H9 (cell line): ENCODE measurements at regions not wholly inside any gene's neighbourhood (a gene's known extent, or its start where the extent isn't known, plus 50 kb on each side); places are given as distances from the start of the nearest gene placed in this dataset.

Source experiments
- DNase-seq: peaks from one replicate; pipeline ENCODE4 v3.0.0-alpha.2; 2017
- H2AFZ ChIP-seq: one replicate; pipeline ENCODE4 v1.6.1; 2013; ENCODE audit warnings: mild to moderate bottlenecking, low read length, control low read depth, moderate library complexity
- H2AK5ac ChIP-seq: 2 replicates; pipeline ENCODE4 v1.6.1; 2013; ENCODE audit warnings: low read length, control low read depth, mixed read lengths; ENCODE audit not compliant: insufficient read length
- H2BK120ac ChIP-seq: one replicate; pipeline ENCODE4 v1.6.1; 2013; ENCODE audit warnings: low read depth, mild to moderate bottlenecking, low read length, control low read depth, inconsistent platforms; ENCODE audit not compliant: poor library complexity, severe bottlenecking
- H2BK12ac ChIP-seq: 2 replicates; pipeline ENCODE4 v1.6.1; 2013; ENCODE audit warnings: low read length, control low read depth, mixed read lengths, low read depth; ENCODE audit not compliant: insufficient read length
- H2BK15ac ChIP-seq: 2 replicates; pipeline ENCODE4 v1.6.1; 2013; ENCODE audit warnings: low read depth, low read length, control low read depth
- H2BK20ac ChIP-seq: one replicate; pipeline ENCODE4 v1.6.1; 2013; ENCODE audit warnings: low read depth, mild to moderate bottlenecking, low read length, control low read depth, inconsistent platforms; ENCODE audit not compliant: poor library complexity, severe bottlenecking
- H2BK5ac ChIP-seq: 2 replicates; pipeline ENCODE4 v1.6.1; 2013; ENCODE audit warnings: low read length, control low read depth, mixed read lengths; ENCODE audit not compliant: insufficient read length
- H3K14ac ChIP-seq: 2 replicates; pipeline ENCODE4 v1.6.1; 2013; ENCODE audit warnings: low read length, control low read depth; ENCODE audit not compliant: insufficient read depth
- H3K18ac ChIP-seq: 2 replicates; pipeline ENCODE4 v1.6.1; 2013; ENCODE audit warnings: low read depth, mild to moderate bottlenecking, mixed read lengths, low read length, control low read depth; ENCODE audit not compliant: insufficient read length
- H3K23ac ChIP-seq: 2 replicates; pipeline ENCODE4 v1.6.1; 2013; ENCODE audit warnings: low read length, control low read depth, mixed read lengths, low read depth; ENCODE audit not compliant: insufficient read length
- H3K23me2 ChIP-seq: 2 replicates; pipeline ENCODE4 v1.6.1; 2013; ENCODE audit warnings: low read depth, mild to moderate bottlenecking, mixed read lengths, low read length, control low read depth; ENCODE audit not compliant: insufficient read length, poor library complexity, severe bottlenecking
- H3K27ac ChIP-seq: 2 replicates; pipeline ENCODE4 v1.5.1; 2013; ENCODE audit warnings: low read length, control low read depth, mixed read lengths, low read depth; ENCODE audit not compliant: insufficient read length
- H3K27me3 ChIP-seq: 2 replicates; pipeline ENCODE4 v1.6.1; 2013; ENCODE audit warnings: low read length, control low read depth, inconsistent platforms; ENCODE audit not compliant: insufficient read depth
- H3K4ac ChIP-seq: 2 replicates; pipeline ENCODE4 v1.6.1; 2013; ENCODE audit warnings: low read depth, mild to moderate bottlenecking, control low read depth, inconsistent platforms, low read length, moderate library complexity
- H3K4me1 ChIP-seq: 2 replicates; pipeline ENCODE4 v1.6.1; 2013; ENCODE audit warnings: low read length, control low read depth, inconsistent platforms; ENCODE audit not compliant: insufficient read depth
- H3K4me2 ChIP-seq: 2 replicates; pipeline ENCODE4 v1.6.1; 2013; ENCODE audit warnings: low read length, control low read depth, mixed read lengths; ENCODE audit not compliant: insufficient read length, insufficient read depth
- H3K56ac ChIP-seq: 2 replicates; pipeline ENCODE4 v1.6.1; 2013; ENCODE audit warnings: low read depth, mild to moderate bottlenecking, mixed read lengths, low read length, control low read depth; ENCODE audit not compliant: insufficient read length
- H3K79me1 ChIP-seq: 2 replicates; pipeline ENCODE4 v1.6.1; 2013; ENCODE audit warnings: low read depth, mild to moderate bottlenecking, moderate library complexity, low read length, control low read depth, inconsistent platforms; ENCODE audit not compliant: insufficient read depth, poor library complexity, severe bottlenecking
- H3K79me2 ChIP-seq: 2 replicates; pipeline ENCODE4 v1.6.1; 2013; ENCODE audit warnings: low read length, control low read depth, inconsistent platforms; ENCODE audit not compliant: insufficient read depth
- H3K9ac ChIP-seq: 2 replicates; pipeline ENCODE4 v1.6.1; 2013; ENCODE audit warnings: low read length, control low read depth, mixed read lengths; ENCODE audit not compliant: insufficient read length; ENCODE audit errors: extremely low read depth
- H3K9me3 ChIP-seq: one replicate; pipeline ENCODE4 v1.6.1; 2013; ENCODE audit warnings: low read depth, low read length, inconsistent platforms; ENCODE audit not compliant: control insufficient read depth
- H3T11ph ChIP-seq: one replicate; pipeline ENCODE4 v1.6.1; 2013; ENCODE audit warnings: mild to moderate bottlenecking, low read length, control low read depth, inconsistent platforms
- H4K20me1 ChIP-seq: one replicate; pipeline ENCODE4 v1.6.1; 2013; ENCODE audit not compliant: control insufficient read depth, insufficient read length, insufficient read depth
- H4K5ac ChIP-seq: 2 replicates; pipeline ENCODE4 v1.6.1; 2013; ENCODE audit warnings: low read depth, mild to moderate bottlenecking, mixed read lengths, low read length, control low read depth; ENCODE audit not compliant: insufficient read length
- H4K8ac ChIP-seq: replicated peaks from 2 replicates; pipeline ENCODE4 v1.6.1; 2013; ENCODE audit warnings: low read length, control low read depth, mixed read lengths, low read depth; ENCODE audit not compliant: insufficient read length
- H4K91ac ChIP-seq: 2 replicates; pipeline ENCODE4 v1.6.1; 2013; ENCODE audit warnings: low read depth, mild to moderate bottlenecking, moderate library complexity, mixed read lengths, low read length, control low read depth; ENCODE audit not compliant: insufficient read length
- H3K27ac Mint-ChIP-seq, 3 experiments: 2 replicates in 2 of 3; 3 replicates in 1 of 3; pipeline ENCODE4 v1.8.0; 2020 to 2021; ENCODE audit warnings: mixed read lengths in 3 of 3, mild to moderate bottlenecking in 1 of 3, moderate library complexity in 1 of 3
- H3K27me3 Mint-ChIP-seq: 2 replicates; pipeline ENCODE4 v1.8.0; 2021; ENCODE audit warnings: low read depth, mild to moderate bottlenecking, moderate library complexity, mixed read lengths
- H3K36me3 Mint-ChIP-seq, 3 experiments: 2 replicates in 2 of 3; 3 replicates in 1 of 3; pipeline ENCODE4 v1.8.0; 2020 to 2021; ENCODE audit warnings: low read depth in 3 of 3, mixed read lengths in 3 of 3; ENCODE audit not compliant: insufficient read depth in 1 of 3
- H3K4me1 Mint-ChIP-seq, 2 experiments: 2 replicates each; pipeline ENCODE4 v1.8.0; 2020; ENCODE audit warnings: mixed read lengths in 2 of 2
- H3K4me3 Mint-ChIP-seq, 2 experiments: 2 replicates in 1 of 2; 3 replicates in 1 of 2; pipeline ENCODE4 v1.8.0; 2020 to 2021; ENCODE audit warnings: mild to moderate bottlenecking in 2 of 2, mixed read lengths in 2 of 2, moderate library complexity in 1 of 2
- H3K9me3 Mint-ChIP-seq, 2 experiments: 2 replicates in 1 of 2; 3 replicates in 1 of 2; pipeline ENCODE4 v1.8.0; 2020; ENCODE audit warnings: mild to moderate bottlenecking in 2 of 2, mixed read lengths in 2 of 2, moderate library complexity in 1 of 2
- WGBS: extraction: QIAGEN DNeasy Blood & Tissue Kit; methylation state at CpG from one replicate; pipeline ENCODE4 v1.1.7; 2013; ENCODE audit warnings: missing lambda C conversion rate, low lambda C conversion rate, mixed read lengths; ENCODE audit not compliant: insufficient read length; ENCODE audit errors: extremely low coverage; 5-methylcytosine and 5-hydroxymethylcytosine counted together
- TF ChIP-seq, protein P1 (sequence below): fragments of 200-600 bp; sonication (generic); conservative IDR thresholded peaks from 3 replicates; pipeline ENCODE4 v1.8.0; 2021; ENCODE audit warnings: antibody characterized with exemption, mild to moderate bottlenecking

DNA sequence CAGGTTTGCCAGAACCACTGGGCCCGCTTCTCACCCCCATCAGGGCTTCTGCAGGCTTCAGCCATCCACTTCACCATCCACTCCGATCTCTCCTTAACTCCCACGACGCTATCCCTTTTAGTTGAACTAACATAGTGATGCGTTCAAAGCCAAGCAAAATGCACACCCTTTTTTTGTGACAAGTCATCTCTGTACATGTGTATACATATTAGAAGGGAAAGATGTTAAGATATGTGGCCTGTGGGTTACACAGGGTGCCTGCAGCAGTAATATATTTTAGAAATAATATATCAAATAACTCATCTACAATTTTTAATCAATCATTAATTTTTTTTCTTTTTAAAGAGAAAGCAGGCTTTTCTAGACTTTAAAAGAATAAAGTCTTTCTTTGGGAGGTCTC lies 114.6 kb downstream of the NBPF12 start:
- Histone ChIP-seq H3T11ph (no peak overlapping the region), H3K14ac (no peak overlapping the region), H2BK15ac (no peak overlapping the region), H3K9ac (no peak overlapping the region), H3K4me1 (no peaks in the 10 kb centered on the region), H3K79me1 (no peaks in the 10 kb centered on the region), H3K56ac (no peak overlapping the region), H2AFZ (no peak overlapping the region), H2BK5ac (no peak overlapping the region), H3K9me3 (no peaks in the 10 kb centered on the region), H3K23me2 (no peaks in the 10 kb centered on the region), H3K27me3 (no peaks in the 10 kb centered on the region), H3K4me2 (no peak overlapping the region), H3K79me2 (no peaks in the 10 kb centered on the region), H2BK120ac (no peak overlapping the region), H3K27ac (no peak overlapping the region), H4K5ac (no peak overlapping the region), H2BK12ac (no peak overlapping the region), H2BK20ac (no peak overlapping the region), H3K4ac (no peak overlapping the region), H4K8ac (no peak overlapping the region), H4K20me1 (no peaks in the 10 kb centered on the region), H3K23ac (no peak overlapping the region), H2AK5ac (no peak overlapping the region), H4K91ac (no peak overlapping the region), H3K18ac (no peak overlapping the region)
- H3K36me3 Mint-ChIP-seq: no peaks in the 10 kb centered on the region
- peaks cover 5% of the 10 kb centered on the region for H3K27me3 Mint-ChIP-seq
- TF ChIP-seq, protein P1, sequence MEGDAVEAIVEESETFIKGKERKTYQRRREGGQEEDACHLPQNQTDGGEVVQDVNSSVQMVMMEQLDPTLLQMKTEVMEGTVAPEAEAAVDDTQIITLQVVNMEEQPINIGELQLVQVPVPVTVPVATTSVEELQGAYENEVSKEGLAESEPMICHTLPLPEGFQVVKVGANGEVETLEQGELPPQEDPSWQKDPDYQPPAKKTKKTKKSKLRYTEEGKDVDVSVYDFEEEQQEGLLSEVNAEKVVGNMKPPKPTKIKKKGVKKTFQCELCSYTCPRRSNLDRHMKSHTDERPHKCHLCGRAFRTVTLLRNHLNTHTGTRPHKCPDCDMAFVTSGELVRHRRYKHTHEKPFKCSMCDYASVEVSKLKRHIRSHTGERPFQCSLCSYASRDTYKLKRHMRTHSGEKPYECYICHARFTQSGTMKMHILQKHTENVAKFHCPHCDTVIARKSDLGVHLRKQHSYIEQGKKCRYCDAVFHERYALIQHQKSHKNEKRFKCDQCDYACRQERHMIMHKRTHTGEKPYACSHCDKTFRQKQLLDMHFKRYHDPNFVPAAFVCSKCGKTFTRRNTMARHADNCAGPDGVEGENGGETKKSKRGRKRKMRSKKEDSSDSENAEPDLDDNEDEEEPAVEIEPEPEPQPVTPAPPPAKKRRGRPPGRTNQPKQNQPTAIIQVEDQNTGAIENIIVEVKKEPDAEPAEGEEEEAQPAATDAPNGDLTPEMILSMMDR: no peak
- WGBS: no CpG with 5 or more reads among the region's 5 CpGs
- DNase-seq: no peak
- no peak overlapping the region for H3K4me3 Mint-ChIP-seq
- no peak overlapping the region for H3K27ac Mint-ChIP-seq
- peaks cover 3 to 5% of the 10 kb centered on the region in 2 experiments; a peak in 3 of 4 replicates for H3K4me1 Mint-ChIP-seq
- peaks cover 0 to under 1% of the 10 kb centered on the region in 2 experiments; a peak in 1 of 5 replicates for H3K9me3 Mint-ChIP-seq
